Suppressor macrophage (primary cell): ENCODE measurements at regions not wholly inside any gene's neighbourhood (a gene's known extent, or its start where the extent isn't known, plus 50 kb on each side); places are given as distances from the start of the nearest gene placed in this dataset.
A peak's percentile ranks its signal among the peaks of the same experiment; 100 is the strongest.

Source experiments
- DNase-seq, 4 experiments: peaks; one replicate each; pipeline ENCODE4 v3.0.0-alpha.2; 2020 to 2022

GRCh38 chr2:751474-751873 lies 74.3 kb upstream of the TMEM18 start:
- no peak for DNase-seq

GRCh38 chr2:750628-751027 lies 73.4 kb upstream of the TMEM18 start:
- no peak for DNase-seq

GRCh38 chr2:747762-748351 lies 70.7 kb upstream of the TMEM18 start:
- no peak for DNase-seq

- no peak for DNase-seq
Observed at GRCh38 chr2:746697-747096, 69.5 kb upstream of the TMEM18 start.

- DNase-seq: no peak
Observed at GRCh38 chr2:744088-744487, 66.9 kb upstream of the TMEM18 start.

GRCh38 chr2:742221-742620 lies 65.0 kb upstream of the TMEM18 start:
- DNase-seq: no peak

GRCh38 chr2:741195-741496 lies 63.9 kb upstream of the TMEM18 start:
- DNase-seq: no peak

GRCh38 chr2:740322-741194 lies 63.4 kb upstream of the TMEM18 start:
- peak; percentile 34 to 80 (median 72) for DNase-seq

- DNase-seq: peak in 2 of 4 experiments; percentile 31 to 37
Observed at GRCh38 chr2:739864-740321, 62.7 kb upstream of the TMEM18 start.

GRCh38 chr2:736939-737338 lies 59.7 kb upstream of the TMEM18 start:
- no peak for DNase-seq

GRCh38 chr2:735670-736218 lies 58.5 kb upstream of the TMEM18 start:
- DNase-seq: no peak

GRCh38 chr2:734496-734895 lies 57.3 kb upstream of the TMEM18 start:
- no peak for DNase-seq

GRCh38 chr2:733495-733894 lies 56.3 kb upstream of the TMEM18 start:
- DNase-seq: no peak

- DNase-seq: no peak
Observed at GRCh38 chr2:733001-733400, 55.8 kb upstream of the TMEM18 start.

- no peak for DNase-seq
Observed at GRCh38 chr2:731711-732110, 54.5 kb upstream of the TMEM18 start.

- DNase-seq: no peak
Observed at GRCh38 chr2:729376-729861, 52.2 kb upstream of the TMEM18 start.

- no peak for DNase-seq
Observed at GRCh38 chr2:728165-728564, 51.0 kb upstream of the TMEM18 start.

- DNase-seq: no peak
Observed at GRCh38 chr2:727071-727470, 49.9 kb upstream of the TMEM18 start.
